ENCODE measurements at regions not wholly inside any gene's neighbourhood (a gene's known extent, or its start where the extent isn't known, plus 50 kb on each side); places are given as distances from the start of the nearest gene placed in this dataset.

- ChIA-PET CTCF (no interaction called here), POLR2A (no interaction called here)
- Histone ChIP-seq H3K27me3 (ENCODE audit: control insufficient read depth, insufficient read depth, low read length) (no peaks in the 10 kb centered on the region), H3K9me3 (ENCODE audit: control insufficient read depth, insufficient read depth, low read length) (no peaks in the 10 kb centered on the region), H3K4me3 (ENCODE audit: low read depth, low read length) (no peak overlapping the region), H3K27ac (ENCODE audit: low read depth, low read length) (no peak overlapping the region)
- DNase-seq (ENCODE audit: low read depth, low spot score), result no peak
- TF ChIP-seq, protein P1, sequence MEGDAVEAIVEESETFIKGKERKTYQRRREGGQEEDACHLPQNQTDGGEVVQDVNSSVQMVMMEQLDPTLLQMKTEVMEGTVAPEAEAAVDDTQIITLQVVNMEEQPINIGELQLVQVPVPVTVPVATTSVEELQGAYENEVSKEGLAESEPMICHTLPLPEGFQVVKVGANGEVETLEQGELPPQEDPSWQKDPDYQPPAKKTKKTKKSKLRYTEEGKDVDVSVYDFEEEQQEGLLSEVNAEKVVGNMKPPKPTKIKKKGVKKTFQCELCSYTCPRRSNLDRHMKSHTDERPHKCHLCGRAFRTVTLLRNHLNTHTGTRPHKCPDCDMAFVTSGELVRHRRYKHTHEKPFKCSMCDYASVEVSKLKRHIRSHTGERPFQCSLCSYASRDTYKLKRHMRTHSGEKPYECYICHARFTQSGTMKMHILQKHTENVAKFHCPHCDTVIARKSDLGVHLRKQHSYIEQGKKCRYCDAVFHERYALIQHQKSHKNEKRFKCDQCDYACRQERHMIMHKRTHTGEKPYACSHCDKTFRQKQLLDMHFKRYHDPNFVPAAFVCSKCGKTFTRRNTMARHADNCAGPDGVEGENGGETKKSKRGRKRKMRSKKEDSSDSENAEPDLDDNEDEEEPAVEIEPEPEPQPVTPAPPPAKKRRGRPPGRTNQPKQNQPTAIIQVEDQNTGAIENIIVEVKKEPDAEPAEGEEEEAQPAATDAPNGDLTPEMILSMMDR (IDR thresholded peaks at IDR 0.05; ENCODE audit: low read depth, low read length), result no peak
Observed at GRCh38 chr9:90464978-90465377, 177.6 kb downstream of the DIRAS2 start.

- ChIA-PET CTCF (no interaction called here), POLR2A (no interaction called here)
- no peaks in the 10 kb centered on the region for H3K9me3 ChIP-seq (ENCODE audit: control insufficient read depth, insufficient read depth, low read length)
- TF ChIP-seq, protein P1 (IDR thresholded peaks at IDR 0.05; ENCODE audit: low read depth, low read length), result no peak
- no peaks in the 10 kb centered on the region for H3K27me3 ChIP-seq (ENCODE audit: control insufficient read depth, insufficient read depth, low read length)
- no peak overlapping the region for H3K27ac ChIP-seq (ENCODE audit: low read depth, low read length)
- H3K4me3 ChIP-seq (ENCODE audit: low read depth, low read length), result no peak overlapping the region
- DNase-seq (ENCODE audit: low read depth, low spot score), result no peak
Observed at GRCh38 chr9:90466441-90466840, 176.2 kb downstream of the DIRAS2 start.

DNA sequence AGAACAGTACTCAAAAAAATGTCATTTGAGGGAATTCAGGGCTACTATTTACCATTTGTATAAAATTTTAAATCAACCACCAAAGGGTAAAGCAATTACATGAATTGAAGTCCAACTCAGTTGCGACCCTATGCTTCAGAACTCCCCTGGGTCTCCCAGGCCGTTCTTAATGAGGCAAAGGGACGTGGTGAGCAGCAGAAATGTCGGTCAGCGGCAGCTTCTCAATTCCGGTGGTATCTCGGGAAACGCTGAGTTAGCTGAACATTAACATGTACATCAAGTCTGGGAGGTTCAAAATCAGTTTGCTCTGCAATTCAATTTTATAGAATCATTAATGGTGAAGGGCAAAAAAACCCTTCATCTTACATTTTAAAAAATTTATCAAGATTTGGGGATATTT is 173.2 kb downstream of the DIRAS2 start:
- H3K9me3 ChIP-seq (ENCODE audit: control insufficient read depth, insufficient read depth, low read length), result no peaks in the 10 kb centered on the region
- H3K27ac ChIP-seq (ENCODE audit: low read depth, low read length), result no peak overlapping the region
- no peak overlapping the region for H3K4me3 ChIP-seq (ENCODE audit: low read depth, low read length)
- no peaks in the 10 kb centered on the region for H3K27me3 ChIP-seq (ENCODE audit: control insufficient read depth, insufficient read depth, low read length)
- CTCF ChIA-PET, result no interaction called here
- DNase-seq (ENCODE audit: low read depth, low spot score), result no peak
- TF ChIP-seq, protein P1 (IDR thresholded peaks at IDR 0.05; ENCODE audit: low read depth, low read length), result no peak
- POLR2A ChIA-PET, result no interaction called here

GRCh38 chr9:90469865-90470387 is 172.7 kb downstream of the DIRAS2 start:
- Histone ChIP-seq H3K27ac (ENCODE audit: low read depth, low read length) (no peak overlapping the region), H3K27me3 (ENCODE audit: control insufficient read depth, insufficient read depth, low read length) (no peaks in the 10 kb centered on the region), H3K9me3 (ENCODE audit: control insufficient read depth, insufficient read depth, low read length) (no peaks in the 10 kb centered on the region), H3K4me3 (ENCODE audit: low read depth, low read length) (no peak overlapping the region)
- ChIA-PET POLR2A (no interaction called here), CTCF (no interaction called here)
- DNase-seq (ENCODE audit: low read depth, low spot score), result no peak
- TF ChIP-seq, protein P1 (IDR thresholded peaks at IDR 0.05; ENCODE audit: low read depth, low read length), result no peak

GRCh38 chr9:90476058-90476457 is 166.6 kb downstream of the DIRAS2 start:
- H3K4me3 ChIP-seq (ENCODE audit: low read depth, low read length), result no peak overlapping the region
- POLR2A ChIA-PET, result no interaction called here
- H3K27me3 ChIP-seq (ENCODE audit: control insufficient read depth, insufficient read depth, low read length), result no peaks in the 10 kb centered on the region
- TF ChIP-seq, protein P1 (IDR thresholded peaks at IDR 0.05; ENCODE audit: low read depth, low read length), result no peak
- no peak overlapping the region for H3K27ac ChIP-seq (ENCODE audit: low read depth, low read length)
- DNase-seq (ENCODE audit: low read depth, low spot score), result no peak
- no peaks in the 10 kb centered on the region for H3K9me3 ChIP-seq (ENCODE audit: control insufficient read depth, insufficient read depth, low read length)
- CTCF ChIA-PET, result no interaction called here

Measured in AG04450 (cell line).